ENCODE measurements at regions not wholly inside any gene's neighbourhood (a gene's known extent, or its start where the extent isn't known, plus 50 kb on each side); places are given as distances from the start of the nearest gene placed in this dataset.

DNA sequence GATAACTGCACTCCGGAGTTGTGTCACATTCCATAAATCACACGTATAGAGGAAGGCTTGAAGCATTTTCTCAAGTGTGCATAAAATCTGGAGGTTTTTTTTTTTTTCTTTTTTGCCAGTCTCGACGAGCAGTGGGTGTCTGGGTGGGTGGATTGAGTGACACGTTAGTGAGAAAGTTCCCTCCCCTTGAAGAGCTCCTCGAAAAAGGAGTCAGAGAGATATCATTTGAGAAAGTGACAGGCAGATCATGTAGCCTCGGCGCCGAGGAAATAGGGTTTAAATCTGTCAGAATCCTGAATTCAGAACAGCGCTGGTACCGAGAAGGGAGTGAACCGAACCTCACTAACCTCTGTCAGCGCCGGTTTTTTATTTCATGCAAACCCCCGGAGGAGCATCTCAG, 269.5 kb upstream of the ARID1B start:
- no peak for TF ChIP-seq ZNF274 (IDR thresholded peaks at IDR 0.05; ENCODE audit: low read depth, low read length)

DNA sequence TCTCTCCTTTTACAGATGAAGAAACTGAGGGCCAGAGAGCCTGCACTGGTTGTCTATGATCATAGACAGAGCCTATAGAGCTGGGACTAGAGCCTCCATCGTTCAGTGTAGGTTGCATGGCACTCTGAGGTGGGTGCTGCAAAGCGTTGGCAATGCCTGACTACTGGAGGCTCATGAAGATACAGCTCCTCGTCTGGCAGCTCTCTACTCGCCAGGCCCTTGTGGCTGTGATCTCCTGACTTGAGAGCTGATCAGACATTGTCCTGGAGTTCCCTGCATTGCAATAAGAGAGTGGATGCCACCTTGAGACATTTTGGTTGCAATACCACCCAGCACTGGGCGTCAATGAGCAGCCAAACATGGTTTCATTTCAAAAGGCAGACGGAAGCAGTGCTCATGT, 270.1 kb upstream of the ARID1B start:
- TF ChIP-seq ZNF274 (IDR thresholded peaks at IDR 0.05; ENCODE audit: low read depth, low read length) = no peak
- H3K4me3 ChIP-seq (ENCODE audit: low read length) = no peak overlapping the region

More for the DNA sequence above, 269.5 kb upstream of the ARID1B start:
- no peak overlapping the region for H3K4me3 ChIP-seq (ENCODE audit: low read length)

- no peak overlapping the region for H3K4me3 ChIP-seq (ENCODE audit: low read length)
- TF ChIP-seq ZNF274 (IDR thresholded peaks at IDR 0.05; ENCODE audit: low read depth, low read length) = no peak
These were observed 274.1 kb upstream of the ARID1B start for GRCh38 chr6:156502969-156503504.

- no peak overlapping the region for H3K4me3 ChIP-seq (ENCODE audit: low read length)
- no peak for TF ChIP-seq ZNF274 (IDR thresholded peaks at IDR 0.05; ENCODE audit: low read depth, low read length)
These were observed 279.6 kb upstream of the ARID1B start for GRCh38 chr6:156497618-156498017.

DNA sequence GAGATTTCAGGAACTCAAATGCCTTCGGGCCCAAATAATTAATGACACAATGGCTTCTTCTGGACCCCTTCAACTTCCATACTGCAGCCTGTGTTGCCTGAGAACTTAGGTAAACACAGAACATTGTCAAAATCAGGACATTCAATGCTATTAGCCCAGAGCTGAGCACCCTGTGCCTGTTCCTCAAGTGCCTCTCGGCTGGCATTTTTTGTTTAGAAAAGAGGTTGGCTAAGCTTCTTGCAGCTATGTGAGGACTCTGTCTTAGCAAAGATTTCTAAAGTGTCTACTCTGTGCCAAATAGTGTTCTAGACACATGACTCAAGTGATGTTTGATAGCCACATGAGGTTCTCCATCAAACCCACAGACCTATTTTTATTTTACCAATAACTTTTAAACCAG, 289.3 kb upstream of the ARID1B start:
- no peak for TF ChIP-seq ZNF274 (IDR thresholded peaks at IDR 0.05; ENCODE audit: low read depth, low read length)
- H3K4me3 ChIP-seq (ENCODE audit: low read length) = no peak overlapping the region

DNA sequence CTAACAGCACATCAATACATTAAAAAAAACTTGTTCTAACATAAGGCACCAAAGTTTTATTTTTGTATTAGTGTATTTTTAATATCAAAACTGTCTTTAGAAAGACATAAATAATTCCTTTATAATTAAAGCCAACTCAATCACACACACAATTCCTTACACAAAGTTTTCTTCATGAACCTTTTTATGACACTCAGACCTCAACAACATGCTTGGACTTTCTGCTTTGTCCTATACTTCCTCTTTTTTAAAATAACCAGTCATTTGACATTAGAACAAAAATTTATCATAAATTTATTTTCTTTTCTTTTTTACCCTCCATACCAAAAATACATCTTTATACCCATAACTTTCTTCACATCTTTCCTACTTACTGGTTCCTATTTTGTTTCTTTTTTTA, 292.0 kb upstream of the ARID1B start:
- no peak for TF ChIP-seq ZNF274 (IDR thresholded peaks at IDR 0.05; ENCODE audit: low read depth, low read length)
- no peak overlapping the region for H3K4me3 ChIP-seq (ENCODE audit: low read length)

DNA sequence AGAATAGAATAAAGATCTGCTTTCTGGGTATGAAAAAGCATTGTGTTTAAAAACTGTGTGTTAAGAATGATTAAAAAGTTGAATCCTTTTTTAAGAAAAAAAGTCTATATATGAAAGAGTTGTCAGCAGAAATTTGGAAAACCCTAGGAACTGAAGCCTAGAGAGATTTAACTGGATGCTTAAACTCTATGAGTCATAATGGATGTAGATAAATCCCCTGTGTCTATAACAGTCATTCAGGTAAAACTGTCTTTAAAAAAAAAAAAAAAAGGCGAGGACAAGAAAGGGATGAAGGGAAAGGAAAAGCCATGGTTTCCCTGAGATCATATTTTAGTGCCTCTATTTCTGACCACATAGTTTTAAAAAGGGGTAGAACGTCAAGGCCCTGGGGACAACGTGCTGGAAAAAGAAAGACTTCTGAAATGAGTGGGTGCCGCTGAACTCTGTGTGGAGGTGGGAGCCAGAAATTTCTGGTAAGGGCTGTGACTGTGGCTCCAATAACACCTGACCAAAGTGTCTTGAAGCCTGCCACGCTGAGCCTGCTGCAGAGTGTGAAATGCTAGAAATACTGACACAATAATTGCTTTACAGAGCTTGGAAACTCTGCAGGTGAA, 302.6 kb upstream of the ARID1B start:
- TF ChIP-seq ZNF274 (IDR thresholded peaks at IDR 0.05; ENCODE audit: low read depth, low read length) = no peak
- no peak overlapping the region for H3K4me3 ChIP-seq (ENCODE audit: low read length)

- H3K4me3 ChIP-seq (ENCODE audit: low read length) = no peak overlapping the region
- TF ChIP-seq ZNF274 (IDR thresholded peaks at IDR 0.05; ENCODE audit: low read depth, low read length) = no peak
These were observed 306.2 kb upstream of the ARID1B start for GRCh38 chr6:156471000-156471399.

DNA sequence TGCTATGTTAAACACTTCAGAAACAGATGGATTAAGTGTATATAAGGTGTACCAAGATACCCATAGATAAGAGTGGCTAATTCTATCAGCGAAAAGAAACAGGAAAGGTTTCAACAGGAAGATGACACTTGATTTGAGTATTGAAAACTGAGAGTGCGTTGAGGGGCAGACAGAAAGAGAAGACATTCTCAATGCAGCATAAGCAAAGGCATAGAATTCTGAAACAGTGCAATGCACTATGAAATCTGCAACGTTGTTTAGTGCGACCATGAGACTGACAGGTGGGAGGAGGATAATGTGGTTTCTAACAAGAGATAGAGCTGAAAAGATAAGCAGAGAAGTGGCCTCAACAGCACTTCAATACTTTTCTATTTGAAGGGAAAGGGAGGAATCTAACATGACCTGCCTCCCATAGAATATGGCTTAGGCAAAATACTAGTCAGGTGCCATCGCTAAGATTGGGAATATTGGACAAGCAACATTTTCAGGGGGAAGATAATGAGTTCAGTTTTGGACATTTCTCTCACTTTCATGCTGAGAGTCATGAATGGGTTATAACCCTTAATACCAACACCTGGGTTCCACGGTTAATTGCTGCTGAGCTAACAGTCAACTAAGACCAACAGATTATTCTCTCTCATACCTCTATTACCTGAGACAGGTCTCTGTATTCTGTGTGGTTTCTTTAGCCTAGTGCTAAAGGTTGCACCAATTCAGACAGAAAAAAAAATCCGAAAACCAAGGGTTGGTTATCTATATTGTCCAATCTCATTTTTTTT, 312.9 kb upstream of the ARID1B start:
- no peak overlapping the region for H3K4me3 ChIP-seq (ENCODE audit: low read length)
- no peak for TF ChIP-seq ZNF274 (IDR thresholded peaks at IDR 0.05; ENCODE audit: low read depth, low read length)

DNA sequence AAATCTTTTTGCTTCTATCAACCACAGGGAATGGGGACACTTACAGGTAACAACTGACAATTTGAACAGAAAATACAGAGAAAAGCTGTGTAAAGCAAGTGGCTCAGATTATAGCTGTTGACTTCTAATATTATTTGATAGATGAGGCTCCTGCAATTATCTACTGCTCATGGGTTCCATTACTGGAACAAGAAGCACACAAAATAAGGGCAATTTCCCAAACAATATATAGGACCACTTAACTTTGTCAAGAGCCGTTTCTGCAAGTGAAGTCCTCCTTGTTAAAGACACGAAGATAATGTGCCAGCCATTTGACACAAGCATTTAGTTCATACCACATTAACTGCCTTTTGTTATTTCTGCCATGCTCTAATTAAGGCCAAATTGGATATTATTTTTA, 315.5 kb upstream of the ARID1B start:
- H3K4me3 ChIP-seq (ENCODE audit: low read length) = no peak overlapping the region
- no peak for TF ChIP-seq ZNF274 (IDR thresholded peaks at IDR 0.05; ENCODE audit: low read depth, low read length)

- no peak overlapping the region for H3K4me3 ChIP-seq (ENCODE audit: low read length)
- no peak for TF ChIP-seq ZNF274 (IDR thresholded peaks at IDR 0.05; ENCODE audit: low read depth, low read length)
These were observed 319.6 kb upstream of the ARID1B start for GRCh38 chr6:156457601-156458000.

- TF ChIP-seq ZNF274 (IDR thresholded peaks at IDR 0.05; ENCODE audit: low read depth, low read length) = no peak
- no peak overlapping the region for H3K4me3 ChIP-seq (ENCODE audit: low read length)
These were observed 321.3 kb upstream of the ARID1B start for GRCh38 chr6:156455847-156456246.

GRCh38 chr6:156454867-156455266, 322.3 kb upstream of the ARID1B start:
- H3K4me3 ChIP-seq (ENCODE audit: low read length) = no peak overlapping the region
- no peak for TF ChIP-seq ZNF274 (IDR thresholded peaks at IDR 0.05; ENCODE audit: low read depth, low read length)

DNA sequence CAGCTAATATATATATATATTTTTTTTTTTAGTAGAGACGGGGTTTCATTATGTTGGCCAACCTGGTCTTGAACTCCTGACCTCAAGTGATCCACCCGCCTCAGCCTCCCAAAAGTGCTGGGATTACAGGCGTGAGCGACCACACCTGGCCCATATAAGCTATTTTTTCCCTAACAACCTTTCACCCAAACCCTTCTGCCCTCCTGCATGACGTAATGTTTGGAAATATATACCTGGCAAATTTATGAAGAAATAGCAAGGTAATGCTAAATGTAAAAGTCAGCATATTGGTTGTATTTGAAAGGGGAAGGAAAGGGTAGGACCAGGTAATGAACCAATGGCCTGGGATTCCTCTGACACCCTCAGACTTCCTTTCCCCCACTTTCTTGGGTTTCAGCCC, 325.5 kb upstream of the ARID1B start:
- no peak overlapping the region for H3K4me3 ChIP-seq (ENCODE audit: low read length)
- TF ChIP-seq ZNF274 (IDR thresholded peaks at IDR 0.05; ENCODE audit: low read depth, low read length) = no peak

GRCh38 chr6:156451088-156451487, 326.1 kb upstream of the ARID1B start:
- no peak for TF ChIP-seq ZNF274 (IDR thresholded peaks at IDR 0.05; ENCODE audit: low read depth, low read length)

More at GRCh38 chr6:156451088-156451487, 326.1 kb upstream of the ARID1B start:
- H3K4me3 ChIP-seq (ENCODE audit: low read length) = no peak overlapping the region
